ENCODE measurements at regions not wholly inside any gene's neighbourhood (a gene's known extent, or its start where the extent isn't known, plus 50 kb on each side); places are given as distances from the start of the nearest gene placed in this dataset.

DNA sequence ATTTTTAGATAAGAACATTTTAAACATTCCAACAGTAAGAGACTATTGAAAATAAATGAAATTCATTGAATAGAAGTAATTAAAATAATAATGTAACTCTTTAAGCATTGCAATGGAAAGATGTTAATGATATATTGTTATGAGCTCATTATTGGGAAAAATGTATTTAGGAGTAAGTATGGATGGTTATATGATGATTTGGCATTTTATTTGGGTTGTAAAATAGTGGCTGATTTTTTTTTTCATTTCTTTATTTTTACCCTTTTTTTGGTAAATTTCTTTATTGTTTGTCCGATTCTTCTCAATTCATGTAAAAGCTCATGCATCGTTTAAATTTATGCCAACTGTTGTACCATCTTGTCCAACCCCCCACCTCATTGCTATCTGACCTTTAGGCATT lies 539.9 kb downstream of the HS3ST4 start:
- Histone ChIP-seq H3K27me3 (ENCODE audit: control insufficient read depth, insufficient read depth, low read length) (no peaks in the 10 kb centered on the region), H3K4me3 (ENCODE audit: low read depth, low read length) (no peak overlapping the region), H3K36me3 (ENCODE audit: control insufficient read depth, insufficient read depth, low read length) (no peaks in the 10 kb centered on the region)
- TF ChIP-seq, protein P1, sequence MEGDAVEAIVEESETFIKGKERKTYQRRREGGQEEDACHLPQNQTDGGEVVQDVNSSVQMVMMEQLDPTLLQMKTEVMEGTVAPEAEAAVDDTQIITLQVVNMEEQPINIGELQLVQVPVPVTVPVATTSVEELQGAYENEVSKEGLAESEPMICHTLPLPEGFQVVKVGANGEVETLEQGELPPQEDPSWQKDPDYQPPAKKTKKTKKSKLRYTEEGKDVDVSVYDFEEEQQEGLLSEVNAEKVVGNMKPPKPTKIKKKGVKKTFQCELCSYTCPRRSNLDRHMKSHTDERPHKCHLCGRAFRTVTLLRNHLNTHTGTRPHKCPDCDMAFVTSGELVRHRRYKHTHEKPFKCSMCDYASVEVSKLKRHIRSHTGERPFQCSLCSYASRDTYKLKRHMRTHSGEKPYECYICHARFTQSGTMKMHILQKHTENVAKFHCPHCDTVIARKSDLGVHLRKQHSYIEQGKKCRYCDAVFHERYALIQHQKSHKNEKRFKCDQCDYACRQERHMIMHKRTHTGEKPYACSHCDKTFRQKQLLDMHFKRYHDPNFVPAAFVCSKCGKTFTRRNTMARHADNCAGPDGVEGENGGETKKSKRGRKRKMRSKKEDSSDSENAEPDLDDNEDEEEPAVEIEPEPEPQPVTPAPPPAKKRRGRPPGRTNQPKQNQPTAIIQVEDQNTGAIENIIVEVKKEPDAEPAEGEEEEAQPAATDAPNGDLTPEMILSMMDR (IDR thresholded peaks at IDR 0.05; ENCODE audit: insufficient read depth, low read length, poor library complexity, severe bottlenecking), result no peak
- no peak for DNase-seq (ENCODE audit: low read depth)

DNA sequence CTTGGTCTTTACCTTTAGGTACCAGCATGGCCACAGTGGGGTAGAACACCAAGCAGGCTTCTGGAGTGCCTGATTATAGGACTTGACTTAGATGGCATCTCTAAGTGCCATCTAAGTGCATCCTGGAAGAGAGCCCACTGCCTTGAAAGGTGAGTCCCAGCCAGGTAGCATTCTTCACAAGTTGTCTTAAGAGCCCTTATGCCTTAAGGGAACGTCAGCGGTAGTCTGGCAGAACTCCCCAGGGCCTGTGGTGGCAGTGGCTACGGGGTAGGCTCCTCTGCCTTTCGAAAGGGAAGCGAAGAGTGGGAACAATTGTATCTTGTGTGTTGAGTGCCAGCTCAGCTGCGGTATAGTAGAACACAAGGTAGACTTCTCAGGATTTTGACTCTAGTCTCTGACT lies 549.0 kb downstream of the HS3ST4 start:
- H3K4me3 ChIP-seq (ENCODE audit: low read depth, low read length), result no peak overlapping the region
- DNase-seq (ENCODE audit: low read depth), result no peak
- TF ChIP-seq, protein P1 (IDR thresholded peaks at IDR 0.05; ENCODE audit: insufficient read depth, low read length, poor library complexity, severe bottlenecking), result no peak
- H3K36me3 ChIP-seq (ENCODE audit: control insufficient read depth, insufficient read depth, low read length), result no peaks in the 10 kb centered on the region
- H3K27me3 ChIP-seq (ENCODE audit: control insufficient read depth, insufficient read depth, low read length), result no peaks in the 10 kb centered on the region

DNA sequence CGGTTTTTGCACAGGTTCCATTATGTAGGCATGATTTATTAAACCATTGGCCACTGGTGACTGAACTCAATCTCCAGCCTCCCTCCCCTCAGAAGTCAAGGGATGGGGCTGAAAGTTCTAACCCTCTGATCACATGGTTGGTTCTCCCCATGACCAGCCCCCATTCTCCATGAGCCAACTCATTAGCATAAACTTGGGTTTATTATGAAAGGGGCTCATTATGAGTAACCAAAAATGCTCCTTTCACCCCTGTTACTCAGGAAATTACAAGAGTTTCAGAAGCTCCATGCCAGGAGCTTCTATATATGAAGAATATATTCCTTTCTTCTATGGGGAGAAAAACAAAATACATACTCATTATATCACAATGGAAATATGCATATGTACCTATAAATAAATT lies 555.3 kb downstream of the HS3ST4 start:
- TF ChIP-seq, protein P1 (IDR thresholded peaks at IDR 0.05; ENCODE audit: insufficient read depth, low read length, poor library complexity, severe bottlenecking), result no peak
- DNase-seq (ENCODE audit: low read depth), result no peak
- Histone ChIP-seq H3K36me3 (ENCODE audit: control insufficient read depth, insufficient read depth, low read length) (no peaks in the 10 kb centered on the region), H3K4me3 (ENCODE audit: low read depth, low read length) (no peak overlapping the region), H3K27me3 (ENCODE audit: control insufficient read depth, insufficient read depth, low read length) (no peaks in the 10 kb centered on the region)

DNA sequence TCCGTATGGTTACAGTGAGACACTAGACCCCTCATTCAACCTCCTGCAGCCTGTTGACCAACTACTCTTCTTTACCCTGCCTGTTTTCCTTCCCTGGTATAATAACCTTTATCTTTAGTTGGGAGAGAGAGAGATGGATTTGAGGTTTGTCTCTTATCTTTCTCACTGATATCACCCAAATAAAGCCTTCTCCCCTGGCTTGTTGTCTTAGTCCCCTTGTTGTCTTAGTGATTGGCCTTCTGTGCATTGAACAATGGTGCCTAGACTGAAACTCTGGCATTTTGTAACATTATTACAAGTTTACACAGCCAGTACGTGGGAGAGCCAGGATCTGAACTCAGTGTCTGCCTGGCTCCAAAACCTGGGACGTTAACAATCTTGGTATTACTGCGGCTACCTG lies 560.8 kb downstream of the HS3ST4 start:
- TF ChIP-seq, protein P1 (IDR thresholded peaks at IDR 0.05; ENCODE audit: insufficient read depth, low read length, poor library complexity, severe bottlenecking), result no peak
- no peak for DNase-seq (ENCODE audit: low read depth)

DNA sequence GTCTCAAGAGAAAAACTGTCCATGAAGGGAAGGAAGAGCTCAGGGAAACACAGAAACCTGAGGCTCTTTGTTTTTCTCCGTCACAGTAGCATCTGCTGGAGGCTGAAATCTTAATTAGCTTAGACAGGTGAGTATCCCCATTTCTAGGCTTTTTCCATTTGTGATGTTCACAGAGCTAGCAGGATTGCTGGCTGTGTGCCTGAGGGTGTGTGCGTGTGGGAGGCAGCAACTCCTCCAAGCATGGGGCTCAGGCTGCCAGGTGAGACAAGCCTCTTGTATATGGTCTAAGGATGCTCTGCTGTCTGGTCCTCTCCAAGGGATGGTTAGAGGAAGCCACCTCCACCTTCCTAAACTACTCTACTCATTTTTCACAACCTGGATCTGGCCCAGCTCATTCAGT lies 569.9 kb downstream of the HS3ST4 start:
- no peak for DNase-seq (ENCODE audit: low read depth)
- TF ChIP-seq, protein P1 (IDR thresholded peaks at IDR 0.05; ENCODE audit: insufficient read depth, low read length, poor library complexity, severe bottlenecking), result no peak
- H3K4me3 ChIP-seq (ENCODE audit: low read depth, low read length), result no peak overlapping the region
- no peaks in the 10 kb centered on the region for H3K27me3 ChIP-seq (ENCODE audit: control insufficient read depth, insufficient read depth, low read length)
- H3K36me3 ChIP-seq (ENCODE audit: control insufficient read depth, insufficient read depth, low read length), result no peaks in the 10 kb centered on the region

More for the DNA sequence above, 560.8 kb downstream of the HS3ST4 start:
- Histone ChIP-seq H3K4me3 (ENCODE audit: low read depth, low read length) (no peak overlapping the region), H3K36me3 (ENCODE audit: control insufficient read depth, insufficient read depth, low read length) (no peaks in the 10 kb centered on the region), H3K27me3 (ENCODE audit: control insufficient read depth, insufficient read depth, low read length) (no peaks in the 10 kb centered on the region)

DNA sequence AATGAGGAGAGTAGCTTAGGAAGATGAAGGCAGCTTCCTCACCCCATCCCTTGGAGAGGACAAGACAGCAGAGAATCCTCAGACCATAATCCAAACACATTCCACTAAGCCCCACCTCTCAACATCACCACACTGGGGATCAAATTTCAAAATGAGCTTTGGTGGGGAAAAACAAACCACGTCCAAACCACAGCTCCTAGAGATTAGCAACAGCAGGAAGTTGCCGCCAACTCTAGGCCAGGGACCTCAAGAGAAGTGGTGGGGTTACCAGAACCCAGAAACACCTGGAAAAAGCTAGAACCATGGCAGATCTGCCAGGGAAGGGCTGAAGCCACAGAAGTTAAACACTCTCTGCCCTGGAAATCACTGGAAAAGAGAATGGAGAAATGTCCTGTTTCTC lies 571.6 kb downstream of the HS3ST4 start:
- H3K4me3 ChIP-seq (ENCODE audit: low read depth, low read length), result no peak overlapping the region
- H3K36me3 ChIP-seq (ENCODE audit: control insufficient read depth, insufficient read depth, low read length), result no peaks in the 10 kb centered on the region
- H3K27me3 ChIP-seq (ENCODE audit: control insufficient read depth, insufficient read depth, low read length), result no peaks in the 10 kb centered on the region
- TF ChIP-seq, protein P1 (IDR thresholded peaks at IDR 0.05; ENCODE audit: insufficient read depth, low read length, poor library complexity, severe bottlenecking), result no peak
- DNase-seq (ENCODE audit: low read depth), result no peak
